Keratinocyte (primary cell): ENCODE measurements at regions not wholly inside any gene's neighbourhood (a gene's known extent, or its start where the extent isn't known, plus 50 kb on each side); places are given as distances from the start of the nearest gene placed in this dataset.
"Not testable (repeated sequence)": the region's sequence is repeated elsewhere in the genome, so short reads cannot be mapped to it uniquely, and the experiment has no call there.

Experiments
- DNase-seq: peaks from one replicate; pipeline ENCODE4 v3.0.0-alpha.2; 2011; ENCODE audit warnings: low read depth, missing footprints, low spot score
- FAIRE-seq: peaks from 2 replicates; lab custom pipeline; 2011; peaks lifted over from hg19 to GRCh38; lab: Jason Lieb, UNC
- H2AFZ ChIP-seq: 2 replicates; pipeline ENCODE4 v1.6.0; 2012; ENCODE audit warnings: low read length, control low read depth, inconsistent platforms; ENCODE audit not compliant: control insufficient read depth
- H3K27ac ChIP-seq: 2 replicates; pipeline ENCODE4 v1.5.1; 2011; ENCODE audit warnings: low read length; ENCODE audit not compliant: control insufficient read depth, insufficient read depth
- H3K27me3 ChIP-seq: 3 replicates; pipeline ENCODE4 v1.6.0; 2011; ENCODE audit warnings: low read length; ENCODE audit not compliant: control insufficient read depth, insufficient read depth; ENCODE audit errors: extremely low read depth
- H3K36me3 ChIP-seq, 2 experiments: 2 replicates in 1 of 2; 3 replicates in 1 of 2; pipeline ENCODE4 v1.5.1; 2011; ENCODE audit warnings: low read length in 2 of 2, mild to moderate bottlenecking in 1 of 2; ENCODE audit not compliant: control insufficient read depth in 2 of 2, insufficient read depth in 2 of 2; ENCODE audit errors: extremely low read depth in 1 of 2
- H3K4me1 ChIP-seq: 3 replicates; pipeline ENCODE4 v1.5.1; 2011; ENCODE audit warnings: low read length; ENCODE audit not compliant: control insufficient read depth, insufficient read depth; ENCODE audit errors: extremely low read depth
- H3K4me2 ChIP-seq: 3 replicates; pipeline ENCODE4 v1.6.0; 2011; ENCODE audit warnings: low read depth, low read length; ENCODE audit not compliant: control insufficient read depth, insufficient read depth; ENCODE audit errors: extremely low read depth
- H3K4me3 ChIP-seq, 3 experiments: fragments of 200-600 bp in 1 of 3; sonication (generic) in 1 of 3; 2 replicates in 2 of 3; 3 replicates in 1 of 3; pipeline ENCODE4 v1.5.1; 2011 to 2016; ENCODE audit warnings: low read length in 3 of 3, mild to moderate bottlenecking in 3 of 3, control low read depth in 2 of 3, inconsistent platforms in 1 of 3, low read depth in 1 of 3, mixed read lengths in 1 of 3, mixed run types in 1 of 3, moderate library complexity in 1 of 3; ENCODE audit not compliant: control insufficient read depth in 2 of 3, insufficient read depth in 2 of 3; ENCODE audit errors: extremely low read depth in 1 of 3
- H3K79me2 ChIP-seq: 2 replicates; pipeline ENCODE4 v1.6.0; 2012; ENCODE audit warnings: low read length; ENCODE audit not compliant: control insufficient read depth, insufficient read depth
- H3K9ac ChIP-seq: 3 replicates; pipeline ENCODE4 v1.6.0; 2011; ENCODE audit warnings: low read length; ENCODE audit not compliant: control insufficient read depth, insufficient read depth; ENCODE audit errors: extremely low read depth
- H3K9me1 ChIP-seq: 3 replicates; pipeline ENCODE4 v1.6.0; 2011; ENCODE audit warnings: low read length; ENCODE audit not compliant: control insufficient read depth, insufficient read depth; ENCODE audit errors: extremely low read depth
- H3K9me3 ChIP-seq: 2 replicates; pipeline ENCODE4 v1.5.1; 2012; ENCODE audit warnings: low read depth, low read length; ENCODE audit not compliant: control insufficient read depth
- H4K20me1 ChIP-seq: 3 replicates; pipeline ENCODE4 v1.6.0; 2011; ENCODE audit warnings: low read length; ENCODE audit not compliant: control insufficient read depth, insufficient read depth; ENCODE audit errors: extremely low read depth
- EZH2 ChIP-seq: IDR thresholded peaks from one replicate; pipeline ENCODE4 v1.6.1; 2012; ENCODE audit warnings: inconsistent platforms, mild to moderate bottlenecking, low read length, moderate library complexity
- dilution Hi-C: fragments of 300-500 bp; cut with MboI; formaldehyde crosslinking; loops from one replicate; pipeline ENCODE4 v1.7.0; 2020; ENCODE audit warnings: low sequenced_read_pairs; ENCODE audit not compliant: extremely low pct_ligation_motif_present
- TF ChIP-seq, protein P1 (sequence below), 3 experiments: IDR thresholded peaks in 1 of 3; conservative IDR thresholded peaks in 1 of 3; optimal IDR thresholded peaks in 1 of 3; 2 replicates in 2 of 3; 3 replicates in 1 of 3; pipeline versions ENCODE3 to v1.5.1; 2011; ENCODE audit warnings: low read length in 3 of 3, mild to moderate bottlenecking in 3 of 3, moderate library complexity in 2 of 3, control low read depth in 1 of 3, inconsistent platforms in 1 of 3; ENCODE audit not compliant: insufficient read depth in 2 of 3; ENCODE audit errors: extremely low read depth in 1 of 3

DNA sequence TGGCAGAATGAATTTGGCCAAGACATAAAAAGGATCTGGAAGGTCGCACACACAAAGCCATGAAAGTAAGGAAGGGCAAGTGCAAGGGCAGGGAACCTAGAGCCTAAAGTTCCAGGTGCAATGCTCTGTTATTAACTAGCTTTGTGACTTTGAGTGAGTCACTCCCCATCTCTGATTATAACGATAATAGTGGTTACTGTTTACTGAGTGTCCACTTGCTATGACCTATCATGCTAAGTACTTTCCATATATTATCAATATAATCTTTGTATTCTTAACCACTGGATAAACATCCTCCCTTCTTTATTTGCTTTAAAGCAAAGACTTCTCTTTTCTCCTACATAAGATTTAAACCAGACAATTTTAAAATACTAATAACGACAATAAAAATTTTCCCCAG, 504.6 kb upstream of the BRINP1 start:
- FAIRE-seq (no peak), DNase-seq (no peak)
- no peak overlapping the region for H3K27ac ChIP-seq
- no peaks in the 10 kb centered on the region for H3K9me1 ChIP-seq
- H2AFZ ChIP-seq, result no peak overlapping the region
- no peaks in the 10 kb centered on the region for H4K20me1 ChIP-seq
- TF ChIP-seq, protein P1, sequence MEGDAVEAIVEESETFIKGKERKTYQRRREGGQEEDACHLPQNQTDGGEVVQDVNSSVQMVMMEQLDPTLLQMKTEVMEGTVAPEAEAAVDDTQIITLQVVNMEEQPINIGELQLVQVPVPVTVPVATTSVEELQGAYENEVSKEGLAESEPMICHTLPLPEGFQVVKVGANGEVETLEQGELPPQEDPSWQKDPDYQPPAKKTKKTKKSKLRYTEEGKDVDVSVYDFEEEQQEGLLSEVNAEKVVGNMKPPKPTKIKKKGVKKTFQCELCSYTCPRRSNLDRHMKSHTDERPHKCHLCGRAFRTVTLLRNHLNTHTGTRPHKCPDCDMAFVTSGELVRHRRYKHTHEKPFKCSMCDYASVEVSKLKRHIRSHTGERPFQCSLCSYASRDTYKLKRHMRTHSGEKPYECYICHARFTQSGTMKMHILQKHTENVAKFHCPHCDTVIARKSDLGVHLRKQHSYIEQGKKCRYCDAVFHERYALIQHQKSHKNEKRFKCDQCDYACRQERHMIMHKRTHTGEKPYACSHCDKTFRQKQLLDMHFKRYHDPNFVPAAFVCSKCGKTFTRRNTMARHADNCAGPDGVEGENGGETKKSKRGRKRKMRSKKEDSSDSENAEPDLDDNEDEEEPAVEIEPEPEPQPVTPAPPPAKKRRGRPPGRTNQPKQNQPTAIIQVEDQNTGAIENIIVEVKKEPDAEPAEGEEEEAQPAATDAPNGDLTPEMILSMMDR (optimal IDR thresholded peaks at IDR 0.05 in 1 of 3, IDR thresholded peaks at IDR 0.05 in 1 of 3, conservative IDR thresholded peaks at IDR 0.05 in 1 of 3; ENCODE audit: extremely low read depth in 1 of 3, insufficient read depth in 2 of 3, low read length in 3 of 3), result no peak
- TF ChIP-seq EZH2, result no peak
- dilution Hi-C loops, result no loop called here
- H3K4me1 ChIP-seq, result no peaks in the 10 kb centered on the region
- H3K79me2 ChIP-seq, result no peaks in the 10 kb centered on the region
- no peak overlapping the region for H3K4me3 ChIP-seq
- H3K4me2 ChIP-seq, result no peak overlapping the region
- H3K9me3 ChIP-seq, result no peaks in the 10 kb centered on the region
- no peaks in the 10 kb centered on the region for H3K27me3 ChIP-seq
- no peaks in the 10 kb centered on the region for H3K36me3 ChIP-seq
- H3K9ac ChIP-seq, result no peak overlapping the region

DNA sequence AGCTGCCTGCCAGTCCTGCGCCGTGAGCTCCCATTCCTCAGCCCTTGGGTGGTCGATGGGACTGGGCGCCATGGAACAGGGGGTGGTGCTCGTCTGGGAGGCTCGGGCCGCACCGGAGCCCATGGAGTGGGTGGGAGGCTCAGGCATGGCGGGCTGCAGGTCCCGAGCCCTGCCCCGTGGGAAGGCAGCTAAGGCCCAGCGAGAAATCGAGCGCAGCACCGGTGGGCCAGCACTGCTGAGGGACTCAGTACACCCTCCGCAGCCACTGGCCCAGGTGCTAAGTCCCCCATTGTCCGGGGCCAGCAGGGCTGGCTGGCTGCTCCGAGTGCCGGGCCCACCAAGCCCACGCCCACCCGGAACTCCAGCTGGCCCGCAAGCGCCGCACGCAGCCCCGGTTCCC, 501.0 kb upstream of the BRINP1 start:
- DNase-seq, dilution Hi-C loops, H3K9ac ChIP-seq, H3K9me3 ChIP-seq, H4K20me1 ChIP-seq, H3K36me3 ChIP-seq, H3K27me3 ChIP-seq, H3K79me2 ChIP-seq, FAIRE-seq, H2AFZ ChIP-seq, H3K27ac ChIP-seq, H3K9me1 ChIP-seq, H3K4me1 ChIP-seq, H3K4me3 ChIP-seq, H3K4me2 ChIP-seq: not testable (repeated sequence)

DNA sequence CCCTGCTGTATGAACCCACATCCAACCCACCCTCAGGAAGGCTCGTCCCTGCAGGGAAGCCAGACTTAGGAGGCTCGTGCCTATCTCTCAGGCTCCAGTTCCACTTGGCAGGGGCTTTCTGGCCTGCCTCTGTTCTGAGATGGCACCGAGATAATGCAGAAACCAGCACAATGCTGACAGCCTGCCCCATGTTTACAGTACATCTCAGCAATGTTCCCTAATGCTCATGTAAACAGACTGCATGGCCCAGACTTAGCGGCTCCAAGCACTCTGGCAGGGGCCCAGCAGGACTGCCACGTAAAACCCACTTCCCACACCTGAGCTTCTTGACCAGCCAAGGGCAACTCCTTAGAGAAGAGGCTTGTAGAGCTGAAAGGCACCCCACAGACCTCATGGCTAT, 499.5 kb upstream of the BRINP1 start:
- dilution Hi-C loops, result no loop called here
- DNase-seq (no peak), FAIRE-seq (no peak)
- Histone ChIP-seq H3K9me3 (no peaks in the 10 kb centered on the region), H3K27ac (no peak overlapping the region), H3K36me3 (no peaks in the 10 kb centered on the region), H3K4me1 (no peaks in the 10 kb centered on the region), H3K4me2 (no peak overlapping the region), H3K9me1 (no peaks in the 10 kb centered on the region), H3K4me3 (no peak overlapping the region), H4K20me1 (no peaks in the 10 kb centered on the region), H3K27me3 (no peaks in the 10 kb centered on the region), H3K79me2 (no peaks in the 10 kb centered on the region), H2AFZ (no peak overlapping the region), H3K9ac (no peak overlapping the region)
- TF ChIP-seq, protein P1 (optimal IDR thresholded peaks at IDR 0.05 in 1 of 3, IDR thresholded peaks at IDR 0.05 in 1 of 3, conservative IDR thresholded peaks at IDR 0.05 in 1 of 3; ENCODE audit: extremely low read depth in 1 of 3, insufficient read depth in 2 of 3, low read length in 3 of 3), result no peak
